ENCODE measurements at regions not wholly inside any gene's neighbourhood (a gene's known extent, or its start where the extent isn't known, plus 50 kb on each side); places are given as distances from the start of the nearest gene placed in this dataset.

- H3K9me3 ChIP-seq: no peaks in the 10 kb centered on the region
- no peaks in the 10 kb centered on the region for H3K27me3 ChIP-seq (replicated peaks; ENCODE audit: insufficient read depth)
- H3K36me3 ChIP-seq: no peaks in the 10 kb centered on the region
- no peaks in the 10 kb centered on the region for H3K4me1 ChIP-seq (ENCODE audit: control insufficient read depth in 1 of 2, low read depth in 2 of 2)
- no peak overlapping the region for H3K4me3 ChIP-seq
- H3K27ac ChIP-seq: no peak overlapping the region
- no peak for ATAC-seq (ENCODE audit: insufficient number of reproducible peaks, low FRiP score, low read depth)
- no peak for DNase-seq (ENCODE audit: low spot score)
- TF ChIP-seq CTCF (IDR thresholded peaks at IDR 0.05): no peak
Observed at GRCh38 chr16:35146723-35147458, 1687.5 kb downstream of the TP53TG3F start.

GRCh38 chr16:35147556-35148504 lies 1688.4 kb downstream of the TP53TG3F start:
- no peaks in the 10 kb centered on the region for H3K9me3 ChIP-seq
- H3K27me3 ChIP-seq (replicated peaks; ENCODE audit: insufficient read depth): no peaks in the 10 kb centered on the region
- no peak overlapping the region for H3K4me3 ChIP-seq
- DNase-seq (ENCODE audit: low spot score) (no peak), ATAC-seq (ENCODE audit: insufficient number of reproducible peaks, low FRiP score, low read depth) (no peak)
- no peak for TF ChIP-seq CTCF (IDR thresholded peaks at IDR 0.05)
- no peaks in the 10 kb centered on the region for H3K36me3 ChIP-seq
- H3K27ac ChIP-seq: no peak overlapping the region
- no peaks in the 10 kb centered on the region for H3K4me1 ChIP-seq (ENCODE audit: control insufficient read depth in 1 of 2, low read depth in 2 of 2)

- ATAC-seq (ENCODE audit: insufficient number of reproducible peaks, low FRiP score, low read depth) (no peak), DNase-seq (ENCODE audit: low spot score) (no peak)
- no peaks in the 10 kb centered on the region for H3K9me3 ChIP-seq
- no peaks in the 10 kb centered on the region for H3K27me3 ChIP-seq (replicated peaks; ENCODE audit: insufficient read depth)
- no peak overlapping the region for H3K27ac ChIP-seq
- TF ChIP-seq CTCF (IDR thresholded peaks at IDR 0.05): no peak
- H3K36me3 ChIP-seq: no peaks in the 10 kb centered on the region
- no peaks in the 10 kb centered on the region for H3K4me1 ChIP-seq (ENCODE audit: control insufficient read depth in 1 of 2, low read depth in 2 of 2)
- H3K4me3 ChIP-seq: no peak overlapping the region
Observed at GRCh38 chr16:35148748-35149147, 1689.3 kb downstream of the TP53TG3F start.

GRCh38 chr16:35149550-35149949 lies 1690.1 kb downstream of the TP53TG3F start:
- H3K4me1 ChIP-seq (ENCODE audit: control insufficient read depth in 1 of 2, low read depth in 2 of 2): no peaks in the 10 kb centered on the region
- H3K27me3 ChIP-seq (replicated peaks; ENCODE audit: insufficient read depth): no peaks in the 10 kb centered on the region
- no peak for DNase-seq (ENCODE audit: low spot score)
- no peak for ATAC-seq (ENCODE audit: insufficient number of reproducible peaks, low FRiP score, low read depth)
- H3K9me3 ChIP-seq: no peaks in the 10 kb centered on the region
- no peaks in the 10 kb centered on the region for H3K36me3 ChIP-seq
- H3K4me3 ChIP-seq: no peak overlapping the region
- TF ChIP-seq CTCF (IDR thresholded peaks at IDR 0.05): no peak
- no peak overlapping the region for H3K27ac ChIP-seq

GRCh38 chr16:35150805-35151312 lies 1691.4 kb downstream of the TP53TG3F start:
- no peak for DNase-seq (ENCODE audit: low spot score)
- Histone ChIP-seq H3K4me1 (ENCODE audit: control insufficient read depth in 1 of 2, low read depth in 2 of 2) (no peaks in the 10 kb centered on the region), H3K27ac (no peak overlapping the region), H3K27me3 (replicated peaks; ENCODE audit: insufficient read depth) (no peaks in the 10 kb centered on the region), H3K4me3 (no peak overlapping the region), H3K36me3 (no peaks in the 10 kb centered on the region), H3K9me3 (no peaks in the 10 kb centered on the region)
- no peak for ATAC-seq (ENCODE audit: insufficient number of reproducible peaks, low FRiP score, low read depth)
- no peak for TF ChIP-seq CTCF (IDR thresholded peaks at IDR 0.05)

All from thoracic aorta (tissue), 2 donors.